ENCODE measurements at regions not wholly inside any gene's neighbourhood (a gene's known extent, or its start where the extent isn't known, plus 50 kb on each side); places are given as distances from the start of the nearest gene placed in this dataset.

- no peak for TF ChIP-seq REST (IDR thresholded peaks at IDR 0.05; ENCODE audit: unreplicated experiment)
- no peak for TF ChIP-seq EZH2phosphoT487 (IDR thresholded peaks at IDR 0.05; ENCODE audit: unreplicated experiment)
- no peak for TF ChIP-seq NANOG (IDR thresholded peaks at IDR 0.05; ENCODE audit: borderline replicate concordance)
- no peak for TF ChIP-seq POLR2AphosphoS5 (IDR thresholded peaks at IDR 0.05; ENCODE audit: low read depth)
- TF ChIP-seq EZH2 (IDR thresholded peaks at IDR 0.05; ENCODE audit: low read depth, unreplicated experiment) = no peak
- TF ChIP-seq ZNF331 (CRISPR knock-in tag; IDR thresholded peaks at IDR 0.05; ENCODE audit: low read depth) = no peak
Observed at GRCh38 chr12:93287149-93287548, 90.6 kb upstream of the NUDT4 start (continued).

GRCh38 chr12:93288626-93289025 is 89.1 kb upstream of the NUDT4 start:
- Histone ChIP-seq H3K27ac (ENCODE audit: low read depth) (no peak overlapping the region), H4K20me1 (replicated peaks; ENCODE audit: insufficient read depth) (no peaks in the 10 kb centered on the region), H3K9me2 (ENCODE audit: insufficient read depth) (no peaks in the 10 kb centered on the region), H3K4me3 (no peak overlapping the region), H3K79me2 (replicated peaks; ENCODE audit: insufficient read depth) (no peaks in the 10 kb centered on the region), H3K36me3 (ENCODE audit: insufficient read depth) (no peaks in the 10 kb centered on the region), H3K4me1 (ENCODE audit: insufficient read depth) (no peaks in the 10 kb centered on the region), H3K27me3 (ENCODE audit: insufficient read depth) (no peaks in the 10 kb centered on the region), H3K4me2 (no peak overlapping the region), H2AFZ (peak overlapping the region; percentile 52; the same call in 1 of the 2 replicates), H3F3A (replicated peaks; ENCODE audit: low read depth) (no peaks in the 10 kb centered on the region)
- H3K9me3 Mint-ChIP-seq = peaks cover 8% of the 10 kb centered on the region
- no peak for DNase-seq (ENCODE audit: low spot score)
- no peak overlapping the region for H3K27ac Mint-ChIP-seq
- no peak for ATAC-seq
- no peaks in the 10 kb centered on the region; the same call in 2 of the 3 replicates for H3K4me1 Mint-ChIP-seq
- no peak overlapping the region for H3K4me3 Mint-ChIP-seq
- peaks cover 4% of the 10 kb centered on the region for H3K27me3 Mint-ChIP-seq (ENCODE audit: insufficient read depth, low read depth, poor library complexity)
- peaks cover 4% of the 10 kb centered on the region; the same call in 2 of the 3 replicates for H3K36me3 Mint-ChIP-seq (ENCODE audit: low read depth)
- TF ChIP-seq POLR2AphosphoS5 (IDR thresholded peaks at IDR 0.05; ENCODE audit: low read depth) (no peak), ZNF114 (CRISPR knock-in tag; IDR thresholded peaks at IDR 0.05) (no peak), EZH2 (IDR thresholded peaks at IDR 0.05; ENCODE audit: low read depth, unreplicated experiment) (no peak), ZNF462 (CRISPR knock-in tag; IDR thresholded peaks at IDR 0.05) (no peak), ZNF331 (CRISPR knock-in tag; IDR thresholded peaks at IDR 0.05; ENCODE audit: low read depth) (no peak), JUNB (IDR thresholded peaks at IDR 0.05; ENCODE audit: unreplicated experiment) (no peak), NANOG (IDR thresholded peaks at IDR 0.05; ENCODE audit: borderline replicate concordance) (no peak), STAT1 (IDR thresholded peaks at IDR 0.05; ENCODE audit: unreplicated experiment) (no peak), CTCF (conservative IDR thresholded peaks at IDR 0.05; ENCODE audit: low read depth in 2 of 2) (no peak), ETS1 (IDR thresholded peaks at IDR 0.05) (no peak), CREB1 (CRISPR knock-in tag; IDR thresholded peaks at IDR 0.05; ENCODE audit: low read depth) (no peak), EZH2phosphoT487 (IDR thresholded peaks at IDR 0.05; ENCODE audit: unreplicated experiment) (no peak)
